Left lung (tissue), 4 donors: ENCODE measurements at regions not wholly inside any gene's neighbourhood (a gene's known extent, or its start where the extent isn't known, plus 50 kb on each side); places are given as distances from the start of the nearest gene placed in this dataset.

Experiments used
- ATAC-seq: fragments of 200-7000 bp; cut with Tn5 transposase; one replicate; pipeline ENCODE4 v1.9.1; 2020; ENCODE audit warnings: moderate library complexity
- DNase-seq, 4 donors: peaks; one replicate each; pipeline ENCODE4 v3.0.0-alpha.2; 2013 to 2020
- H3K27ac ChIP-seq, 2 donors: fragments of 200-600 bp; sonication (generic) in 1 of 2; one replicate each; pipeline versions ENCODE4 v1.5.0 to v1.8.0; 2020 to 2021
- H3K27me3 ChIP-seq, 2 donors: fragments of 200-600 bp; sonication (generic) in 1 of 2; one replicate each; pipeline versions ENCODE4 v1.5.0 to v1.8.0; 2020 to 2021
- H3K36me3 ChIP-seq, 2 donors: fragments of 200-600 bp; sonication (generic) in 1 of 2; one replicate each; pipeline versions ENCODE4 v1.5.0 to v1.8.0; 2020 to 2021
- H3K4me1 ChIP-seq, 2 donors: fragments of 200-600 bp; one replicate each; pipeline ENCODE4 v1.8.0; 2021
- H3K4me3 ChIP-seq, 2 donors: fragments of 200-600 bp; sonication (generic) in 1 of 2; one replicate each; pipeline versions ENCODE4 v1.5.0 to v1.8.0; 2020 to 2021; ENCODE audit warnings: mild to moderate bottlenecking in 1 of 2
- H3K9me3 ChIP-seq, 2 donors: fragments of 200-600 bp; sonication (generic) in 1 of 2; one replicate each; pipeline versions ENCODE4 v1.5.0 to v1.8.0; 2020 to 2021
- CTCF ChIP-seq, 2 donors: fragments of 200-600 bp; sonication (generic) in 1 of 2; IDR thresholded peaks; one replicate each; pipeline versions ENCODE4 v1.5.0 to v1.8.0; 2021; ENCODE audit warnings: antibody characterized with exemption in 2 of 2
- intact Hi-C, 2 donors: fragments of 100-400 bp; cut with DNase I; formaldehyde crosslinking; loops; one replicate each; pipeline versions ENCODE4 v1.11.2 to v1.14.2; 2022
- donor health status: DM: no; HTN: yes; CAD: no.
- donor health status: DM: no; HTN: no; CAD: no.

GRCh38 chr3:25099666-25100065 lies 328.4 kb upstream of the RARB start:
- Histone ChIP-seq H3K27me3 (no peaks in the 10 kb centered on the region), H3K4me1 (no peaks in the 10 kb centered on the region), H3K9me3 (no peaks in the 10 kb centered on the region), H3K27ac (no peak overlapping the region), H3K4me3 (no peak overlapping the region), H3K36me3 (no peaks in the 10 kb centered on the region)
- intact Hi-C loops = no loop called here
- ATAC-seq = no peak
- no peak for DNase-seq
- no peak for TF ChIP-seq CTCF (IDR thresholded peaks at IDR 0.05)

- no peak overlapping the region for H3K27ac ChIP-seq
- no peak overlapping the region for H3K4me3 ChIP-seq
- intact Hi-C loops = no loop called here
- H3K36me3 ChIP-seq = no peaks in the 10 kb centered on the region
- no peak for TF ChIP-seq CTCF (IDR thresholded peaks at IDR 0.05)
- DNase-seq (no peak), ATAC-seq (no peak)
- H3K4me1 ChIP-seq = no peaks in the 10 kb centered on the region
- H3K9me3 ChIP-seq = no peaks in the 10 kb centered on the region
- no peaks in the 10 kb centered on the region for H3K27me3 ChIP-seq
Observed at GRCh38 chr3:25103391-25103790, 324.7 kb upstream of the RARB start.

- no peak for DNase-seq
- no peaks in the 10 kb centered on the region for H3K9me3 ChIP-seq
- no peak for ATAC-seq
- no peak overlapping the region for H3K27ac ChIP-seq
- intact Hi-C loops = no loop called here
- H3K4me1 ChIP-seq = no peaks in the 10 kb centered on the region
- no peaks in the 10 kb centered on the region for H3K27me3 ChIP-seq
- H3K4me3 ChIP-seq = no peak overlapping the region
- no peak for TF ChIP-seq CTCF (IDR thresholded peaks at IDR 0.05)
- no peaks in the 10 kb centered on the region for H3K36me3 ChIP-seq
Observed at GRCh38 chr3:25107918-25108617, 320.0 kb upstream of the RARB start.

- Histone ChIP-seq H3K27me3 (no peaks in the 10 kb centered on the region), H3K36me3 (no peaks in the 10 kb centered on the region), H3K4me3 (no peak overlapping the region), H3K4me1 (no peaks in the 10 kb centered on the region), H3K27ac (no peak overlapping the region), H3K9me3 (no peaks in the 10 kb centered on the region)
- DNase-seq (no peak), ATAC-seq (no peak)
- intact Hi-C loops = no loop called here
- no peak for TF ChIP-seq CTCF (IDR thresholded peaks at IDR 0.05)
Observed at GRCh38 chr3:25110642-25111041, 317.4 kb upstream of the RARB start.

- intact Hi-C loops = no loop called here
- TF ChIP-seq CTCF (IDR thresholded peaks at IDR 0.05) = no peak
- no peak overlapping the region for H3K27ac ChIP-seq
Observed at GRCh38 chr3:25113891-25114290, 314.2 kb upstream of the RARB start.

More at GRCh38 chr3:25113891-25114290, 314.2 kb upstream of the RARB start:
- Histone ChIP-seq H3K4me1 (no peaks in the 10 kb centered on the region), H3K9me3 (no peaks in the 10 kb centered on the region), H3K36me3 (no peaks in the 10 kb centered on the region), H3K27me3 (no peaks in the 10 kb centered on the region), H3K4me3 (no peak overlapping the region)
- ATAC-seq (no peak), DNase-seq (no peak)
